Ascending aorta (tissue), 2 donors: ENCODE measurements at regions not wholly inside any gene's neighbourhood (a gene's known extent, or its start where the extent isn't known, plus 50 kb on each side); places are given as distances from the start of the nearest gene placed in this dataset.

Experiments used
- DNase-seq, 2 donors: peaks; one replicate each; pipeline ENCODE4 v3.0.0-alpha.2; 2019; ENCODE audit warnings: low spot score in 2 of 2
- H3K27ac ChIP-seq, 2 donors: fragments of 200-600 bp; sonication (generic); one replicate each; pipeline ENCODE4 v1.5.1; 2016 to 2017; ENCODE audit warnings: mild to moderate bottlenecking in 1 of 2
- H3K27me3 ChIP-seq: fragments of 200-600 bp; sonication (generic); one replicate; pipeline ENCODE4 v1.5.1; 2017
- H3K36me3 ChIP-seq, 2 donors: fragments of 200-600 bp; sonication (generic); one replicate each; pipeline ENCODE4 v1.5.1; 2016
- H3K4me1 ChIP-seq, 2 donors: fragments of 200-600 bp; sonication (generic); one replicate each; pipeline ENCODE4 v1.5.1; 2016 to 2017; ENCODE audit warnings: mild to moderate bottlenecking in 1 of 2
- H3K4me3 ChIP-seq, 2 donors: fragments of 200-600 bp; sonication (generic); one replicate each; pipeline ENCODE4 v1.5.1; 2016 to 2017; ENCODE audit warnings: mild to moderate bottlenecking in 1 of 2
- H3K9me3 ChIP-seq, 2 donors: fragments of 200-600 bp; sonication (generic); one replicate each; pipeline ENCODE4 v1.5.1; 2016
- CTCF ChIP-seq, 3 experiments: fragments of 200-600 bp in 2 of 3; fragments of 450-650 bp in 1 of 3; sonication (generic) in 2 of 3; IDR thresholded peaks; one replicate each; pipeline ENCODE4 v1.5.1; 2016 to 2019; ENCODE audit warnings: antibody characterized with exemption in 3 of 3, mild to moderate bottlenecking in 1 of 3, moderate library complexity in 1 of 3
- intact Hi-C: fragments of 100-400 bp; cut with DNase I; formaldehyde crosslinking; loops from one replicate; pipeline ENCODE4 v1.15.1; 2023

- DNase-seq, result no peak
- no peaks in the 10 kb centered on the region for H3K9me3 ChIP-seq
- no peaks in the 10 kb centered on the region for H3K27me3 ChIP-seq
- no peak overlapping the region for H3K27ac ChIP-seq
- H3K4me3 ChIP-seq, result no peak overlapping the region
- no peak for TF ChIP-seq CTCF (IDR thresholded peaks at IDR 0.05)
- intact Hi-C loops, result no loop called here
- H3K4me1 ChIP-seq, result no peaks in the 10 kb centered on the region
- no peaks in the 10 kb centered on the region for H3K36me3 ChIP-seq
Observed at GRCh38 chr9:107154766-107155165, 128.3 kb upstream of the RAD23B start.

GRCh38 chr9:107155244-107155817 lies 127.7 kb upstream of the RAD23B start:
- Histone ChIP-seq H3K27me3 (no peaks in the 10 kb centered on the region), H3K4me1 (no peaks in the 10 kb centered on the region), H3K36me3 (no peaks in the 10 kb centered on the region), H3K9me3 (no peaks in the 10 kb centered on the region), H3K27ac (no peak overlapping the region), H3K4me3 (no peak overlapping the region)
- intact Hi-C loops, result no loop called here
- TF ChIP-seq CTCF (IDR thresholded peaks at IDR 0.05), result no peak
- no peak for DNase-seq

- Histone ChIP-seq H3K4me1 (no peaks in the 10 kb centered on the region), H3K27me3 (no peaks in the 10 kb centered on the region), H3K36me3 (no peaks in the 10 kb centered on the region), H3K4me3 (no peak overlapping the region), H3K9me3 (no peaks in the 10 kb centered on the region), H3K27ac (no peak overlapping the region)
- intact Hi-C loops, result no loop called here
- TF ChIP-seq CTCF (IDR thresholded peaks at IDR 0.05), result peak in 1 of 3 experiments; percentile 18
- DNase-seq, result no peak
Observed at GRCh38 chr9:107158321-107158720, 124.8 kb upstream of the RAD23B start.

- no peak for DNase-seq
- no peak overlapping the region for H3K4me3 ChIP-seq
- H3K27me3 ChIP-seq, result no peaks in the 10 kb centered on the region
- no peaks in the 10 kb centered on the region for H3K36me3 ChIP-seq
- TF ChIP-seq CTCF (IDR thresholded peaks at IDR 0.05), result no peak
- no peak overlapping the region for H3K27ac ChIP-seq
- intact Hi-C loops, result no loop called here
- H3K9me3 ChIP-seq, result no peaks in the 10 kb centered on the region
- no peaks in the 10 kb centered on the region for H3K4me1 ChIP-seq
Observed at GRCh38 chr9:107161338-107161737, 121.7 kb upstream of the RAD23B start.

GRCh38 chr9:107163370-107163769 lies 119.7 kb upstream of the RAD23B start:
- H3K27me3 ChIP-seq, result no peaks in the 10 kb centered on the region
- DNase-seq, result no peak
- intact Hi-C loops, result no loop called here
- no peaks in the 10 kb centered on the region for H3K36me3 ChIP-seq
- H3K4me3 ChIP-seq, result no peak overlapping the region
- no peak overlapping the region for H3K27ac ChIP-seq
- H3K9me3 ChIP-seq, result no peaks in the 10 kb centered on the region
- TF ChIP-seq CTCF (IDR thresholded peaks at IDR 0.05), result no peak
- no peaks in the 10 kb centered on the region for H3K4me1 ChIP-seq

- intact Hi-C loops, result no loop called here
- Histone ChIP-seq H3K27ac (no peak overlapping the region), H3K27me3 (no peaks in the 10 kb centered on the region), H3K4me1 (no peaks in the 10 kb centered on the region), H3K36me3 (no peaks in the 10 kb centered on the region), H3K4me3 (no peak overlapping the region), H3K9me3 (no peaks in the 10 kb centered on the region)
- DNase-seq, result no peak
- no peak for TF ChIP-seq CTCF (IDR thresholded peaks at IDR 0.05)
Observed at GRCh38 chr9:107169796-107170195, 113.3 kb upstream of the RAD23B start.
